Thyroid gland (tissue), 4 donors: ENCODE measurements at regions not wholly inside any gene's neighbourhood (a gene's known extent, or its start where the extent isn't known, plus 50 kb on each side); places are given as distances from the start of the nearest gene placed in this dataset.

ENCODE experiments used
- CTCF ChIP-seq, 6 experiments: fragments of 200-600 bp in 3 of 6; fragments of 450-650 bp in 3 of 6; sonication (generic) in 3 of 6; IDR thresholded peaks; one replicate each; pipeline ENCODE4 v1.5.1; 2016 to 2019; ENCODE audit warnings: antibody characterized with exemption in 6 of 6, mild to moderate bottlenecking in 2 of 6, inconsistent platforms in 1 of 6, moderate library complexity in 1 of 6
- POLR2A ChIP-seq, 2 donors: fragments of 450-650 bp; IDR thresholded peaks; one replicate each; pipeline ENCODE4 v1.6.1; 2017; ENCODE audit warnings: antibody characterized with exemption in 2 of 2, mild to moderate bottlenecking in 2 of 2, moderate library complexity in 1 of 2

- TF ChIP-seq CTCF (IDR thresholded peaks at IDR 0.05) (no peak), POLR2A (IDR thresholded peaks at IDR 0.05) (no peak)
These were observed 361.2 kb downstream of the PIK3R1 start for GRCh38 chr5:68576805-68577204.
